Right lobe of liver (tissue), 6 donors: ENCODE measurements at regions not wholly inside any gene's neighbourhood (a gene's known extent, or its start where the extent isn't known, plus 50 kb on each side); places are given as distances from the start of the nearest gene placed in this dataset.

Experiments
- ATAC-seq, 4 donors: fragments of 200-7000 bp; cut with Tn5 transposase; one replicate each; pipeline ENCODE4 v1.9.1; 2020; ENCODE audit warnings: mild to moderate bottlenecking in 4 of 4, moderate library complexity in 4 of 4
- DNase-seq, 3 donors: peaks; one replicate each; pipeline ENCODE4 v3.0.0-alpha.2; 2020
- H3K27ac ChIP-seq, 3 donors: fragments of 200-600 bp; one replicate each; pipeline ENCODE4 v1.8.0; 2022
- H3K27me3 ChIP-seq, 2 donors: fragments of 200-600 bp; one replicate each; pipeline ENCODE4 v1.8.0; 2022
- H3K36me3 ChIP-seq, 4 donors: fragments of 200-600 bp; sonication (generic) in 1 of 4; one replicate each; pipeline versions ENCODE4 v1.5.1 to v1.8.0; 2017 to 2022; ENCODE audit warnings: control low read depth in 1 of 4
- H3K4me1 ChIP-seq, 4 donors: fragments of 200-600 bp; sonication (generic) in 1 of 4; one replicate each; pipeline versions ENCODE4 v1.5.1 to v1.8.0; 2017 to 2022; ENCODE audit warnings: control low read depth in 1 of 4
- H3K4me3 ChIP-seq, 3 donors: fragments of 200-600 bp; one replicate each; pipeline ENCODE4 v1.8.0; 2022
- H3K9me3 ChIP-seq, 4 donors: fragments of 200-600 bp; sonication (generic) in 1 of 4; one replicate each; pipeline versions ENCODE4 v1.5.1 to v1.8.0; 2017 to 2022; ENCODE audit warnings: control low read depth in 1 of 4
- POLR2A ChIP-seq: fragments of 450-650 bp; IDR thresholded peaks from one replicate; pipeline ENCODE4 v1.6.1; 2017; ENCODE audit warnings: antibody characterized with exemption, mild to moderate bottlenecking
- WGBS: methylation state at CpG from one replicate; pipeline ENCODE4 v1.1.6; 2018; ENCODE audit warnings: low coverage, low lambda C conversion rate; ENCODE audit not compliant: insufficient coverage; ENCODE audit errors: missing lambda C conversion rate; 5-methylcytosine and 5-hydroxymethylcytosine counted together
- intact Hi-C, 2 donors: fragments of 100-400 bp; cut with DNase I; formaldehyde crosslinking; loops; one replicate each; pipeline versions ENCODE4 v1.11.2 to v1.14.1; 2022
- TF ChIP-seq, protein P1 (sequence below), 4 donors: fragments of 200-600 bp in 3 of 4; fragments of 450-650 bp in 1 of 4; IDR thresholded peaks; one replicate each; pipeline versions ENCODE4 v1.5.1 to v1.8.0; 2016 to 2022; ENCODE audit warnings: antibody characterized with exemption in 4 of 4, mild to moderate bottlenecking in 2 of 4
- donor health status: DM: no; HTN: yes; CAD: no.
- donor health status: DM: no; HTN: no; CAD: no.
- donor health status: DM: no; HTN: no; CAD: no.
- donor health status: DM: no; HTN: yes; CAD: no.
- donor health status: DM: no; HTN: yes; CAD: no.

DNA sequence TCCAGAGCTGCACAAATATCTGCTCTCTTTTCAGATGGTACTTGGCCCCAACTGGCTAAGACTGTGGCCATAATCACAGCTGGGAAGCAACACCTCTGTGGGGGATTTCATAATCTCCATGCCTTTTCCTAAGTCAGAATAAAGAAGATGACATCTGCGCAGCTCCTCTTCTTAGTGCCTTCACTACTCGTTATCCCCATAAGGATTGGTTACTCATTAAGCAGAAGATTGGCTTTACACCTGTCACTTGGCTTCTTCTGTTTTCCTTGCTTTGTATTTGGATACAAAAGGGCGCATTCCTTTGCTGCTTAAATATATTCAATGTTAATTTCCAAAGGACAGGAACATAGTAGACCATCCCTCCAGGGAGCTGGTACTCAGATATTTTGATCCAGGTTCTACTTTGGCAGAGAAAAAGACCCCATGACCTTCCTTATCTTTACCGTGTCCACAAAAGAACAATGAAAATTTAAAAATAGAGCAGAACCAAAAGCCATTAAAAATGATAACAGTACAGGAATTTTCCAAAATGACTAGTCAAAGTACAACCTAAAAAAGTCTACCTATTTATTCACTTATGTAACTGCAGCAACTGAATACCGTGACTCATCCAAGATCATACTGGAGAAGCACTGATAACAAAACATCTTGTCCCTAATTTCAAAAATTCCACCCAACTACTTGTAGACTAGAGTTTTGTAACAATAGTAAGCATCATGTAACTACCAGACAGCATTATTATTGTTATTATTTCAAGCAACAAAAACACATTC is 352.3 kb upstream of the TMPO start:
- intact Hi-C loops: no loop called here
- TF ChIP-seq POLR2A: no peak
- TF ChIP-seq, protein P1, sequence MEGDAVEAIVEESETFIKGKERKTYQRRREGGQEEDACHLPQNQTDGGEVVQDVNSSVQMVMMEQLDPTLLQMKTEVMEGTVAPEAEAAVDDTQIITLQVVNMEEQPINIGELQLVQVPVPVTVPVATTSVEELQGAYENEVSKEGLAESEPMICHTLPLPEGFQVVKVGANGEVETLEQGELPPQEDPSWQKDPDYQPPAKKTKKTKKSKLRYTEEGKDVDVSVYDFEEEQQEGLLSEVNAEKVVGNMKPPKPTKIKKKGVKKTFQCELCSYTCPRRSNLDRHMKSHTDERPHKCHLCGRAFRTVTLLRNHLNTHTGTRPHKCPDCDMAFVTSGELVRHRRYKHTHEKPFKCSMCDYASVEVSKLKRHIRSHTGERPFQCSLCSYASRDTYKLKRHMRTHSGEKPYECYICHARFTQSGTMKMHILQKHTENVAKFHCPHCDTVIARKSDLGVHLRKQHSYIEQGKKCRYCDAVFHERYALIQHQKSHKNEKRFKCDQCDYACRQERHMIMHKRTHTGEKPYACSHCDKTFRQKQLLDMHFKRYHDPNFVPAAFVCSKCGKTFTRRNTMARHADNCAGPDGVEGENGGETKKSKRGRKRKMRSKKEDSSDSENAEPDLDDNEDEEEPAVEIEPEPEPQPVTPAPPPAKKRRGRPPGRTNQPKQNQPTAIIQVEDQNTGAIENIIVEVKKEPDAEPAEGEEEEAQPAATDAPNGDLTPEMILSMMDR (IDR thresholded peaks at IDR 0.05): no peak
- Histone ChIP-seq H3K27ac (no peak overlapping the region), H3K27me3 (no peaks in the 10 kb centered on the region), H3K9me3 (no peaks in the 10 kb centered on the region), H3K4me3 (no peak overlapping the region), H3K4me1 (no peaks in the 10 kb centered on the region), H3K36me3 (no peaks in the 10 kb centered on the region)
- DNase-seq: no peak
- 19% methylated on average over 5 of the region's 5 CpGs for WGBS
- ATAC-seq: no peak

DNA sequence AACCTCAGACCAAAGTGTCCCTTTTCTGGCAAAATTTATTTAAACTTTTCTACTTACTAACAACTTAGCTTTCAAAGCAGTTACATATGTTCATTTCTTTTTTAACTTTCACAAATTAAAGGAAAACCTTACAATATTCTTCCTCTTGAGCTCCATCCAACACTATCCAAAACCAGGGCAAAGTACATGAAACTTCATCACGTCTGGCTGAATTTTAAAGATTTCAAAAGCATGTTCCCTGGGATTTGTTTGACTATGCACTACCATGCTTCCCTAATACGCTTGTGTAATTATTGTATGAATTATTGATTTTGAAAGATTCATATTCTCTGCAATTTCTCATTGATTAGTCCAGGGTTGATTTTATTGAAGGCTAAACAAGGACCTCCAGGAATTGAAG is 343.1 kb upstream of the TMPO start:
- no peak overlapping the region for H3K27ac ChIP-seq
- H3K36me3 ChIP-seq: no peaks in the 10 kb centered on the region
- no peak overlapping the region for H3K4me3 ChIP-seq
- H3K27me3 ChIP-seq: no peaks in the 10 kb centered on the region
- DNase-seq (no peak), ATAC-seq (peak in 3 of 4 donors; percentile 53 to 55 (median 53))
- 23% methylated on average over 2 of the region's 2 CpGs for WGBS
- TF ChIP-seq POLR2A: no peak
- TF ChIP-seq, protein P1 (IDR thresholded peaks at IDR 0.05): no peak
- intact Hi-C loops: no loop called here
- no peaks in the 10 kb centered on the region for H3K4me1 ChIP-seq
- H3K9me3 ChIP-seq: no peaks in the 10 kb centered on the region

DNA sequence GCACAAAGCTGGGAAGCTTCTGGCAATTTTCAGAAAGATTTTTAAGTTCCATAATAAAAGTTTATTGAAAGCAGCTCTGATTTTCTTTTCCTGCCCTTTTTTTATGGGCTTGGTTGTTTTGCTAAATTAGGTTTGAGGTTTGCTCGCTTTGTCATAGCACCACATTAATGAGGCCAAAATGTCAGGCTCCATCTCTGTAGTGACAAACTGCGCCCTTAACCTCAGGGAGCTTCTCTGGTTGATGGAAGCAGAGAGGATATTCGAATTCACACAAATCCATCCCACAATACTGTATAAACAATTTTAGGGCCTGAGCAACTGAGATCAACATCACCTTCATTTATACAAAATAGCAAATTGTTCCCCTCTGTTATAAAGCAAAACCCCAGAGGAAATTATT is 342.6 kb upstream of the TMPO start:
- TF ChIP-seq, protein P1 (IDR thresholded peaks at IDR 0.05): no peak
- TF ChIP-seq POLR2A: no peak
- Histone ChIP-seq H3K4me1 (no peaks in the 10 kb centered on the region), H3K9me3 (no peaks in the 10 kb centered on the region), H3K27ac (no peak overlapping the region), H3K27me3 (no peaks in the 10 kb centered on the region), H3K4me3 (no peak overlapping the region), H3K36me3 (no peaks in the 10 kb centered on the region)
- WGBS: 54% methylated on average over 3 of the region's 3 CpGs
- no peak for DNase-seq
- intact Hi-C loops: no loop called here
- ATAC-seq: no peak

DNA sequence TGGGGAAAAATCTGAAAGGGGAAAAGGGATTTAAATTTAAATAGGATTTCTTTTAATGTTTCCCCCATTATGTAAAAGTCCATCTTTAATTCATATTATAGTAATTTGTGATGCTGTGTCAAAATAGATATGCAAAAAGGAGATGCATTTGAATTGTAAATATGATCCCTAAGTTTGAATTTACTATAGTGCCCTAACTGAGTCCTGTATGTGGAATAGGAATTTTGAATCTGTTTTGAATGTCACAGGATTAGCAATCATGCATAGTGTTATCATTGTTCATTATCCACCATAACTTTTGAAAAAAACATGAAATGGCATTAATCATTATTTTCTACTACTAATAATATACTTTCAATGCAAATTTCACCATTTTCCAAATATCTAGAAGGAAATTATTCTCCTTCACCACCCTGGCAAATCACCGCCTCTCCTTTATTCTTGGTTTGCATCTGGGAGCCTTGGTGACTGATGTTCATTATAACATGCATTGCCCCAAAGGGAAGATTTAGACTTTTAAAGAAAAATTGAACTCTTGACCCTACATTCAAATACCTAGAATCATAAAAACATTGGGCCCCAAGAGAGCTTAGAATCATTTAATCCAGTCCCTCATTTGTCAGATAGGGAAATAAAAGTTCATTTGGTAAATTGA is 341.5 kb upstream of the TMPO start:
- Histone ChIP-seq H3K4me1 (no peaks in the 10 kb centered on the region), H3K27me3 (no peaks in the 10 kb centered on the region), H3K9me3 (no peaks in the 10 kb centered on the region), H3K27ac (no peak overlapping the region), H3K4me3 (no peak overlapping the region), H3K36me3 (no peaks in the 10 kb centered on the region)
- TF ChIP-seq, protein P1 (IDR thresholded peaks at IDR 0.05): no peak
- ATAC-seq: no peak
- intact Hi-C loops: no loop called here
- DNase-seq: no peak
- 71% methylated on average over 1 of the region's 1 CpG for WGBS
